ENCODE measurements at regions not wholly inside any gene's neighbourhood (a gene's known extent, or its start where the extent isn't known, plus 50 kb on each side); places are given as distances from the start of the nearest gene placed in this dataset.

- TF ChIP-seq, protein P1, sequence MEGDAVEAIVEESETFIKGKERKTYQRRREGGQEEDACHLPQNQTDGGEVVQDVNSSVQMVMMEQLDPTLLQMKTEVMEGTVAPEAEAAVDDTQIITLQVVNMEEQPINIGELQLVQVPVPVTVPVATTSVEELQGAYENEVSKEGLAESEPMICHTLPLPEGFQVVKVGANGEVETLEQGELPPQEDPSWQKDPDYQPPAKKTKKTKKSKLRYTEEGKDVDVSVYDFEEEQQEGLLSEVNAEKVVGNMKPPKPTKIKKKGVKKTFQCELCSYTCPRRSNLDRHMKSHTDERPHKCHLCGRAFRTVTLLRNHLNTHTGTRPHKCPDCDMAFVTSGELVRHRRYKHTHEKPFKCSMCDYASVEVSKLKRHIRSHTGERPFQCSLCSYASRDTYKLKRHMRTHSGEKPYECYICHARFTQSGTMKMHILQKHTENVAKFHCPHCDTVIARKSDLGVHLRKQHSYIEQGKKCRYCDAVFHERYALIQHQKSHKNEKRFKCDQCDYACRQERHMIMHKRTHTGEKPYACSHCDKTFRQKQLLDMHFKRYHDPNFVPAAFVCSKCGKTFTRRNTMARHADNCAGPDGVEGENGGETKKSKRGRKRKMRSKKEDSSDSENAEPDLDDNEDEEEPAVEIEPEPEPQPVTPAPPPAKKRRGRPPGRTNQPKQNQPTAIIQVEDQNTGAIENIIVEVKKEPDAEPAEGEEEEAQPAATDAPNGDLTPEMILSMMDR (conservative IDR thresholded peaks at IDR 0.05; ENCODE audit: low read depth in 2 of 2): no peak
Measured at GRCh38 chr6:26294302-26294701, 70.7 kb upstream of the BTN3A2 start (continued).

GRCh38 chr6:26295691-26296555, 69.1 kb upstream of the BTN3A2 start:
- DNase-seq (ENCODE audit: low spot score) (no peak), ATAC-seq (no peak)
- H3K27ac ChIP-seq (ENCODE audit: low read depth): no peak overlapping the region
- peaks cover 10% of the 10 kb centered on the region for H3K4me1 ChIP-seq (ENCODE audit: insufficient read depth)
- no peaks in the 10 kb centered on the region for H4K20me1 ChIP-seq (replicated peaks; ENCODE audit: insufficient read depth)
- no peak overlapping the region for H3K4me3 ChIP-seq
- H3K79me2 ChIP-seq (replicated peaks; ENCODE audit: insufficient read depth): no peaks in the 10 kb centered on the region
- H3K27ac Mint-ChIP-seq: no peak overlapping the region
- peaks cover 8% of the 10 kb centered on the region for H3K27me3 Mint-ChIP-seq (ENCODE audit: insufficient read depth, low read depth, poor library complexity)
- no peak overlapping the region for H3K4me2 ChIP-seq
- H3K9me2 ChIP-seq (ENCODE audit: insufficient read depth): no peaks in the 10 kb centered on the region
- no peaks in the 10 kb centered on the region for H3K36me3 Mint-ChIP-seq (ENCODE audit: low read depth)
- H3K27me3 ChIP-seq (ENCODE audit: insufficient read depth): no peaks in the 10 kb centered on the region
- peaks cover 11% of the 10 kb centered on the region; the same call in 2 of the 3 replicates for H3K4me1 Mint-ChIP-seq
- H3F3A ChIP-seq (replicated peaks; ENCODE audit: low read depth): no peaks in the 10 kb centered on the region
- H3K36me3 ChIP-seq (ENCODE audit: insufficient read depth): no peaks in the 10 kb centered on the region
- H3K9me3 Mint-ChIP-seq: peaks cover 6% of the 10 kb centered on the region; the same call in 1 of the 3 replicates
- no peak overlapping the region for H3K4me3 Mint-ChIP-seq
- no peak overlapping the region for H2AFZ ChIP-seq
- no peak for TF ChIP-seq ZNF331 (CRISPR knock-in tag; IDR thresholded peaks at IDR 0.05; ENCODE audit: low read depth)
- TF ChIP-seq CREB1 (CRISPR knock-in tag; IDR thresholded peaks at IDR 0.05; ENCODE audit: low read depth): no peak
- TF ChIP-seq REST (IDR thresholded peaks at IDR 0.05; ENCODE audit: unreplicated experiment): no peak
- no peak for TF ChIP-seq EZH2phosphoT487 (IDR thresholded peaks at IDR 0.05; ENCODE audit: unreplicated experiment)
- TF ChIP-seq, protein P1 (conservative IDR thresholded peaks at IDR 0.05; ENCODE audit: low read depth in 2 of 2): no peak
- TF ChIP-seq ZNF114 (CRISPR knock-in tag; IDR thresholded peaks at IDR 0.05): no peak
- TF ChIP-seq, protein P2, sequence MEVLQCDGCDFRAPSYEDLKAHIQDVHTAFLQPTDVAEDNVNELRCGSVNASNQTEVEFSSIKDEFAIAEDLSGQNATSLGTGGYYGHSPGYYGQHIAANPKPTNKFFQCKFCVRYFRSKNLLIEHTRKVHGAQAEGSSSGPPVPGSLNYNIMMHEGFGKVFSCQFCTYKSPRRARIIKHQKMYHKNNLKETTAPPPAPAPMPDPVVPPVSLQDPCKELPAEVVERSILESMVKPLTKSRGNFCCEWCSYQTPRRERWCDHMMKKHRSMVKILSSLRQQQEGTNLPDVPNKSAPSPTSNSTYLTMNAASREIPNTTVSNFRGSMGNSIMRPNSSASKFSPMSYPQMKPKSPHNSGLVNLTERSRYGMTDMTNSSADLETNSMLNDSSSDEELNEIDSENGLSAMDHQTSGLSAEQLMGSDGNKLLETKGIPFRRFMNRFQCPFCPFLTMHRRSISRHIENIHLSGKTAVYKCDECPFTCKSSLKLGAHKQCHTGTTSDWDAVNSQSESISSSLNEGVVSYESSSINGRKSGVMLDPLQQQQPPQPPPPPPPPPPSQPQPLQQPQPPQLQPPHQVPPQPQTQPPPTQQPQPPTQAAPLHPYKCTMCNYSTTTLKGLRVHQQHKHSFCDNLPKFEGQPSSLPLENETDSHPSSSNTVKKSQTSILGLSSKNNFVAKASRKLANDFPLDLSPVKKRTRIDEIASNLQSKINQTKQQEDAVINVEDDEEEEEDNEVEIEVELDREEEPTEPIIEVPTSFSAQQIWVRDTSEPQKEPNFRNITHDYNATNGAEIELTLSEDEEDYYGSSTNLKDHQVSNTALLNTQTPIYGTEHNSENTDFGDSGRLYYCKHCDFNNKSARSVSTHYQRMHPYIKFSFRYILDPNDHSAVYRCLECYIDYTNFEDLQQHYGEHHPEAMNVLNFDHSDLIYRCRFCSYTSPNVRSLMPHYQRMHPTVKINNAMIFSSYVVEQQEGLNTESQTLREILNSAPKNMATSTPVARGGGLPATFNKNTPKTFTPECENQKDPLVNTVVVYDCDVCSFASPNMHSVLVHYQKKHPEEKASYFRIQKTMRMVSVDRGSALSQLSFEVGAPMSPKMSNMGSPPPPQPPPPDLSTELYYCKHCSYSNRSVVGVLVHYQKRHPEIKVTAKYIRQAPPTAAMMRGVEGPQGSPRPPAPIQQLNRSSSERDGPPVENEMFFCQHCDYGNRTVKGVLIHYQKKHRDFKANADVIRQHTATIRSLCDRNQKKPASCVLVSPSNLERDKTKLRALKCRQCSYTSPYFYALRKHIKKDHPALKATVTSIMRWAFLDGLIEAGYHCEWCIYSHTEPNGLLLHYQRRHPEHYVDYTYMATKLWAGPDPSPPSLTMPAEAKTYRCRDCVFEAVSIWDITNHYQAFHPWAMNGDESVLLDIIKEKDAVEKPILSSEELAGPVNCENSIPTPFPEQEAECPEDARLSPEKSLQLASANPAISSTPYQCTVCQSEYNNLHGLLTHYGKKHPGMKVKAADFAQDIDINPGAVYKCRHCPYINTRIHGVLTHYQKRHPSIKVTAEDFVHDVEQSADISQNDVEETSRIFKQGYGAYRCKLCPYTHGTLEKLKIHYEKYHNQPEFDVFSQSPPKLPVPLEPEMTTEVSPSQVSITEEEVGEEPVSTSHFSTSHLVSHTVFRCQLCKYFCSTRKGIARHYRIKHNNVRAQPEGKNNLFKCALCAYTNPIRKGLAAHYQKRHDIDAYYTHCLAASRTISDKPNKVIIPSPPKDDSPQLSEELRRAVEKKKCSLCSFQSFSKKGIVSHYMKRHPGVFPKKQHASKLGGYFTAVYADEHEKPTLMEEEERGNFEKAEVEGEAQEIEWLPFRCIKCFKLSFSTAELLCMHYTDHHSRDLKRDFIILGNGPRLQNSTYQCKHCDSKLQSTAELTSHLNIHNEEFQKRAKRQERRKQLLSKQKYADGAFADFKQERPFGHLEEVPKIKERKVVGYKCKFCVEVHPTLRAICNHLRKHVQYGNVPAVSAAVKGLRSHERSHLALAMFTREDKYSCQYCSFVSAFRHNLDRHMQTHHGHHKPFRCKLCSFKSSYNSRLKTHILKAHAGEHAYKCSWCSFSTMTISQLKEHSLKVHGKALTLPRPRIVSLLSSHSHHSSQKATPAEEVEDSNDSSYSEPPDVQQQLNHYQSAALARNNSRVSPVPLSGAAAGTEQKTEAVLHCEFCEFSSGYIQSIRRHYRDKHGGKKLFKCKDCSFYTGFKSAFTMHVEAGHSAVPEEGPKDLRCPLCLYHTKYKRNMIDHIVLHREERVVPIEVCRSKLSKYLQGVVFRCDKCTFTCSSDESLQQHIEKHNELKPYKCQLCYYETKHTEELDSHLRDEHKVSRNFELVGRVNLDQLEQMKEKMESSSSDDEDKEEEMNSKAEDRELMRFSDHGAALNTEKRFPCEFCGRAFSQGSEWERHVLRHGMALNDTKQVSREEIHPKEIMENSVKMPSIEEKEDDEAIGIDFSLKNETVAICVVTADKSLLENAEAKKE (CRISPR knock-in tag; IDR thresholded peaks at IDR 0.05): no peak
- TF ChIP-seq JUNB (IDR thresholded peaks at IDR 0.05; ENCODE audit: unreplicated experiment): no peak
- no peak for TF ChIP-seq POLR2AphosphoS5 (IDR thresholded peaks at IDR 0.05; ENCODE audit: low read depth)
- TF ChIP-seq STAT1 (IDR thresholded peaks at IDR 0.05; ENCODE audit: unreplicated experiment): no peak
